Naive thymus-derived CD4-positive, alpha-beta T cell (primary cell): ENCODE measurements at regions not wholly inside any gene's neighbourhood (a gene's known extent, or its start where the extent isn't known, plus 50 kb on each side); places are given as distances from the start of the nearest gene placed in this dataset.

ENCODE experiments used
- ATAC-seq: fragments of 150-1000 bp; cut with Tn5 transposase; 2 replicates; pipeline ENCODE4 v1.10.0; 2021; ENCODE audit warnings: mild to moderate bottlenecking, moderate library complexity
- CTCF ChIA-PET: fragments of 350-600 bp; sonication (Branson Sonifier 250); formaldehyde crosslinking; loops from one replicate; lab custom pipeline; 2021; ENCODE audit warnings: antibody characterized with exemption; lab: Charles Lee
- POLR2A ChIA-PET: fragments of 350-600 bp; sonication (Branson Sonifier 250); formaldehyde crosslinking; loops from one replicate; lab custom pipeline; 2021; ENCODE audit warnings: antibody characterized with exemption, inconsistent platforms; lab: Charles Lee
- DNase-seq, 9 donors: peaks; one replicate each; pipeline versions ENCODE4 v3.0.0 to v3.0.0-alpha.2; 2020 to 2022; ENCODE audit warnings: mixed read lengths in 1 of 9
- H3K27ac ChIP-seq: one replicate; pipeline ENCODE4 v1.7.0; 2013; ENCODE audit warnings: mild to moderate bottlenecking, low read depth, low read length, moderate library complexity
- H3K27me3 ChIP-seq, 2 donors: one replicate each; pipeline ENCODE4 v1.7.0; 2013; ENCODE audit warnings: low read length in 2 of 2, mild to moderate bottlenecking in 2 of 2, moderate library complexity in 2 of 2; ENCODE audit not compliant: control insufficient read depth in 2 of 2, insufficient read depth in 2 of 2
- H3K36me3 ChIP-seq, 3 experiments: 1 replicate in 2 of 3; 2 replicates in 1 of 3; pipeline ENCODE4 v1.7.0; 2013; ENCODE audit warnings: low read length in 3 of 3, mild to moderate bottlenecking in 3 of 3, moderate library complexity in 1 of 3; ENCODE audit not compliant: insufficient read depth in 3 of 3, control insufficient read depth in 2 of 3
- H3K4me1 ChIP-seq, 2 donors: one replicate each; pipeline ENCODE4 v1.7.0; 2013; ENCODE audit warnings: low read length in 2 of 2, mild to moderate bottlenecking in 2 of 2, moderate library complexity in 1 of 2; ENCODE audit not compliant: control insufficient read depth in 2 of 2, insufficient read depth in 2 of 2
- H3K4me3 ChIP-seq: 2 replicates; pipeline ENCODE4 v1.7.0; 2013; ENCODE audit warnings: mild to moderate bottlenecking, low read length
- H3K9me3 ChIP-seq, 3 experiments: 1 replicate in 2 of 3; 2 replicates in 1 of 3; pipeline ENCODE4 v1.7.0; 2013; ENCODE audit warnings: low read length in 3 of 3; ENCODE audit not compliant: control insufficient read depth in 2 of 3
- H3K27ac Mint-ChIP-seq, 9 donors: one replicate each; pipeline ENCODE4 v1.8.0; 2020 to 2022; ENCODE audit warnings: mixed read lengths in 9 of 9, mild to moderate bottlenecking in 8 of 9, moderate library complexity in 5 of 9, inconsistent platforms in 2 of 9
- H3K27me3 Mint-ChIP-seq, 5 donors: one replicate each; pipeline ENCODE4 v1.8.0; 2021 to 2022; ENCODE audit warnings: mixed read lengths in 5 of 5, mild to moderate bottlenecking in 1 of 5
- H3K36me3 Mint-ChIP-seq, 5 donors: one replicate each; pipeline ENCODE4 v1.8.0; 2020 to 2022; ENCODE audit warnings: mixed read lengths in 5 of 5, mild to moderate bottlenecking in 3 of 5, inconsistent platforms in 1 of 5
- H3K4me1 Mint-ChIP-seq, 7 donors: one replicate each; pipeline ENCODE4 v1.8.0; 2020 to 2022; ENCODE audit warnings: mixed read lengths in 7 of 7, mild to moderate bottlenecking in 3 of 7, inconsistent platforms in 1 of 7
- H3K4me3 Mint-ChIP-seq, 10 donors: one replicate each; pipeline ENCODE4 v1.8.0; 2020 to 2022; ENCODE audit warnings: mild to moderate bottlenecking in 10 of 10, mixed read lengths in 10 of 10, moderate library complexity in 6 of 10, inconsistent platforms in 2 of 10
- H3K9me3 Mint-ChIP-seq, 11 donors: one replicate each; pipeline ENCODE4 v1.8.0; 2020 to 2022; ENCODE audit warnings: mixed read lengths in 11 of 11, mild to moderate bottlenecking in 4 of 11, inconsistent platforms in 1 of 11, moderate library complexity in 1 of 11
- intact Hi-C, 2 donors: fragments of 100-400 bp; cut with micrococcal nuclease; formaldehyde crosslinking; loops; one replicate each; pipeline ENCODE4 v1.15.1; 2023

DNA sequence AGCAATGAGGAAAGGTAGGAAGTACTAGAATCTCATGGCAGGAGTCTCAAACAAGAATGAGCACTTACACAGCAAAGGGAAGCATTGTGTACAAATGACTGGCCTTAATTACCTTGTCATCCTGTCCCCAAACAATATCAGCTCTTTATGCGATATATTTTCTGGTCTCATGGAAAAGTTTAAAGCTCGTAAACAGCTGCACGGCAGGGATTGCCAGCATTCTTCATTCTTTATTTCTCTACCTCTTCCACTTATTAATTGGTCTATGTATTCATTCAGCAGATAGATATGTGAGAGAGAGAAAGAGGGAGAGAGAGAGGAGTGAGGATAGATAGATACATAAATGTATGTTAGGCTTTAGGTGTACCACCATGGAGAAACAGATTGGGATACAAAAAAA is 155.8 kb upstream of the FAT4 start:
- DNase-seq (no peak), ATAC-seq (no peak)
- Histone ChIP-seq H3K9me3 (no peaks in the 10 kb centered on the region), H3K4me3 (no peak overlapping the region), H3K4me1 (no peaks in the 10 kb centered on the region), H3K27ac (no peak overlapping the region), H3K27me3 (no peaks in the 10 kb centered on the region), H3K36me3 (no peaks in the 10 kb centered on the region)
- no peak overlapping the region for H3K4me3 Mint-ChIP-seq
- CTCF ChIA-PET, result no interaction called here
- POLR2A ChIA-PET, result no interaction called here
- H3K4me1 Mint-ChIP-seq, result no peaks in the 10 kb centered on the region
- peaks cover 0 to 11% (median 4%) of the 10 kb centered on the region in 11 donors for H3K9me3 Mint-ChIP-seq
- intact Hi-C loops, result no loop called here
- H3K36me3 Mint-ChIP-seq, result no peaks in the 10 kb centered on the region
- H3K27ac Mint-ChIP-seq, result no peak overlapping the region
- no peaks in the 10 kb centered on the region for H3K27me3 Mint-ChIP-seq

DNA sequence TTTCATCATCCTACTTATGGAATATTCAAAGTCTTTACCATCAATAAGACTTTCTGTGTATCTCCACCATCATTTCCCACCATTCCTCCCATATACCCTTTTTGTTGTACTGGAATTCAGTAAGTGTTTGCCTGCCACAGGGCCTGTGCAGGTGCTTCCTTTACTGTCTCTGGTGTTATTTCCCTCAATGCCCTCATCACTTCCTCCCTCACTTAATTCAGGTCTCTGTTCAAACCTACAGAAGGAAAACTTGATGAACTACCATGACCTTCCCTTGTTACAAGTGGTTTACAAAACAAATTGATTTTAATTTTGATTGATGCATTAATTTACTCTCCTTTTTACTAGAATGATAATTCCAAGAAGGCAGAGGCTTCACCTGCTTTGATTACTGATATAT is 159.5 kb upstream of the FAT4 start:
- Mint-ChIP-seq H3K4me1 (no peaks in the 10 kb centered on the region), H3K27me3 (no peaks in the 10 kb centered on the region), H3K27ac (no peak overlapping the region), H3K36me3 (no peaks in the 10 kb centered on the region), H3K9me3 (peaks cover 0 to 11% (median 3%) of the 10 kb centered on the region in 11 donors), H3K4me3 (no peak overlapping the region)
- ChIA-PET CTCF (no interaction called here), POLR2A (no interaction called here)
- intact Hi-C loops, result no loop called here
- no peak for DNase-seq
- no peaks in the 10 kb centered on the region for H3K27me3 ChIP-seq
- no peak for ATAC-seq
- H3K4me1 ChIP-seq, result no peaks in the 10 kb centered on the region
- no peak overlapping the region for H3K27ac ChIP-seq
- H3K4me3 ChIP-seq, result no peak overlapping the region
- H3K9me3 ChIP-seq, result no peaks in the 10 kb centered on the region
- H3K36me3 ChIP-seq, result no peaks in the 10 kb centered on the region

- H3K4me1 Mint-ChIP-seq, result no peaks in the 10 kb centered on the region
- ChIA-PET CTCF (no interaction called here), POLR2A (no interaction called here)
- no peak overlapping the region for H3K27ac Mint-ChIP-seq
- no peak overlapping the region for H3K4me3 Mint-ChIP-seq
- Histone ChIP-seq H3K36me3 (no peaks in the 10 kb centered on the region), H3K9me3 (no peaks in the 10 kb centered on the region), H3K27ac (no peak overlapping the region), H3K4me3 (no peak overlapping the region), H3K4me1 (no peaks in the 10 kb centered on the region), H3K27me3 (no peaks in the 10 kb centered on the region)
- DNase-seq, result no peak
- H3K27me3 Mint-ChIP-seq, result no peaks in the 10 kb centered on the region
- H3K9me3 Mint-ChIP-seq, result peaks cover 0 to 9% (median 0%) of the 10 kb centered on the region in 11 donors
- intact Hi-C loops, result no loop called here
- H3K36me3 Mint-ChIP-seq, result no peaks in the 10 kb centered on the region
- no peak for ATAC-seq
Measured at GRCh38 chr4:125140966-125141495, 173.7 kb upstream of the FAT4 start.

DNA sequence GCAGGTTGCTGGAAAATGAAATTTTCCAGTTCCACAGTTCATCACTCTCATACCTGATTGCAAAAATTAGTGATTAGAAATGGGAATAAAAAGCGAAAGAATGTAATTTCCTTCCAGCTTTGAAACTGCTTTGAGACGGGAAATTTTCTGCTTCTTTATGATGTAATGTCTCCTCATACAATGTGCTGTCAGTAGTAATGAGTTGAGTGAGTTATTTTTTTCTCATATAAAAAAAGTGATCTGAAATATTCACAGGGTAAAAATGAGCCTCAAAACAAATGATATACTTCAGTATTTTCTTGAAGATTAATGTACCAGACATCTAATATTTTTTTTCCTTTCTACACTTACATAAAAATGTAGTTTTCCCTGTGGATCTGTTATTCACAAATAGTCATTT is 179.1 kb upstream of the FAT4 start:
- DNase-seq (no peak), ATAC-seq (no peak)
- no peaks in the 10 kb centered on the region for H3K36me3 Mint-ChIP-seq
- no peaks in the 10 kb centered on the region for H3K4me1 ChIP-seq
- ChIA-PET POLR2A (no interaction called here), CTCF (no interaction called here)
- no peak overlapping the region for H3K27ac Mint-ChIP-seq
- no peaks in the 10 kb centered on the region for H3K27me3 Mint-ChIP-seq
- H3K4me3 ChIP-seq, result no peak overlapping the region
- no peaks in the 10 kb centered on the region for H3K27me3 ChIP-seq
- H3K27ac ChIP-seq, result no peak overlapping the region
- intact Hi-C loops, result no loop called here
- H3K4me1 Mint-ChIP-seq, result no peaks in the 10 kb centered on the region
- no peaks in the 10 kb centered on the region for H3K36me3 ChIP-seq
- H3K9me3 ChIP-seq, result no peaks in the 10 kb centered on the region
- H3K4me3 Mint-ChIP-seq, result no peak overlapping the region
- H3K9me3 Mint-ChIP-seq, result peaks cover 0 to 12% (median 2%) of the 10 kb centered on the region in 11 donors

- no peaks in the 10 kb centered on the region for H3K9me3 ChIP-seq
- ChIA-PET POLR2A (no interaction called here), CTCF (no interaction called here)
- Mint-ChIP-seq H3K4me1 (no peaks in the 10 kb centered on the region), H3K27me3 (no peaks in the 10 kb centered on the region), H3K36me3 (no peaks in the 10 kb centered on the region), H3K4me3 (no peak overlapping the region), H3K27ac (no peak overlapping the region), H3K9me3 (peaks cover 0 to 8% (median 0%) of the 10 kb centered on the region in 11 donors)
- no peak overlapping the region for H3K27ac ChIP-seq
- ATAC-seq, result no peak
- no peak for DNase-seq
- intact Hi-C loops, result no loop called here
- no peak overlapping the region for H3K4me3 ChIP-seq
- H3K27me3 ChIP-seq, result no peaks in the 10 kb centered on the region
- no peaks in the 10 kb centered on the region for H3K4me1 ChIP-seq
- H3K36me3 ChIP-seq, result no peaks in the 10 kb centered on the region
Measured at GRCh38 chr4:125132729-125133128, 182.0 kb upstream of the FAT4 start.

DNA sequence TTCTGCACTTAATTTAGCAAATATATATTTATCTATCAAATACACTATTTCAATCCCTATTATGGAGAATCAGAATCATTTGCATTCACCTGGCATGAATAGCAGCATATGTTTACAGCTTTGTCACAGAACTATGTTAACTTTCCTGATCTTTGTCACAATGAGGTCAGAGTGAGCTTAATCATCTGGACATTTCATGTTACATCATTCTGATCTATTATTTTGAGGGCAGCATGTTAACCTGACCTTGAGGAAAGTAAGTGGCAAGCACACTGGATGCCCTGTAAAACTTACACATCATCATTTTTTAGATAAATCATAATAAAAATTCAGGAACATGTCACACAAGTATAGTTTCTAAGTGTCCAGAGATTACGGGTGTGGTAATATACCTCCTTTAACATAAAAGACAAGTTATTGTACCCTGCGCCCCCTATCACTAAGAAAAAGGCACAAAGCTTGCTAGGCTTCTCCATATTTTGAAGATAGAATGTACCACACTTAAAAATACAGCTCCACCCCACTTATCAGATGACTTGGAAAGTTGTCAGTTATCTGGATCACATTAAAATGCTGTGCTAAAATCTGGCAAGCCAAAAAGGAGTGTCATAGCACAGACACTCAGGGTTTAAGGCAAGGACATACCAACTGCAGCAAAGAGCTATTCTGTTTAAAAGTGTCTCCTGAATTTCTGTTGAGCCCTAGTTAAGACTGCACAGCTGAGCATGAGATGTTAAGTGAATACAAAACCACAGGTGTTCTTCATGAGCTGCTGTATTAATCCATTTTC is 182.7 kb upstream of the FAT4 start:
- no peak overlapping the region for H3K27ac Mint-ChIP-seq
- H3K27me3 Mint-ChIP-seq, result no peaks in the 10 kb centered on the region
- Histone ChIP-seq H3K27ac (no peak overlapping the region), H3K4me3 (no peak overlapping the region), H3K36me3 (no peaks in the 10 kb centered on the region), H3K27me3 (no peaks in the 10 kb centered on the region), H3K9me3 (no peaks in the 10 kb centered on the region), H3K4me1 (no peaks in the 10 kb centered on the region)
- ChIA-PET CTCF (no interaction called here), POLR2A (no interaction called here)
- no peak overlapping the region for H3K4me3 Mint-ChIP-seq
- intact Hi-C loops, result no loop called here
- ATAC-seq (no peak), DNase-seq (no peak)
- peaks cover 0 to 8% (median 0%) of the 10 kb centered on the region in 11 donors for H3K9me3 Mint-ChIP-seq
- no peaks in the 10 kb centered on the region for H3K4me1 Mint-ChIP-seq
- no peaks in the 10 kb centered on the region for H3K36me3 Mint-ChIP-seq

DNA sequence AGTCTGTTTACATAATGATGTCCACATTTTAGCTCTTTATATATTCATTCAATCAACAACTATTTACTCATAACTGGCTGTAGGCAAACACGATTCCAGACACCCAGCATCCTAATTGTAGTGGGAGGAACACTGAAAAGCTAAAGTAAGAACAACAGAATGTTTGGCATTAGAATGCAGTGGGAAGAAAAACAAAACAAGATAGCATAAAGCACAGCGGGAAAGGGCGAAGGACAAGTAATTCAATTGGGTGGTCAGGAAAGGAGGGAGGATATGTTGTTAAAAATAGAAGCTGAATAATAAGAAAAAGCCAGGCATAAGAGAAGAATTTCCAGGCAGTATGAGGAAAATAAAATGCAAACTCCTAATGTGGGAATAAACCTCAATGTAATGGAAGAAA is 189.5 kb upstream of the FAT4 start:
- no peak overlapping the region for H3K4me3 ChIP-seq
- Mint-ChIP-seq H3K4me3 (no peak overlapping the region), H3K27ac (no peak overlapping the region), H3K4me1 (no peaks in the 10 kb centered on the region), H3K36me3 (no peaks in the 10 kb centered on the region), H3K27me3 (no peaks in the 10 kb centered on the region), H3K9me3 (peaks cover 0 to 10% (median 0%) of the 10 kb centered on the region in 11 donors)
- ChIA-PET POLR2A (no interaction called here), CTCF (no interaction called here)
- H3K27me3 ChIP-seq, result no peaks in the 10 kb centered on the region
- no peaks in the 10 kb centered on the region for H3K9me3 ChIP-seq
- intact Hi-C loops, result no loop called here
- no peak overlapping the region for H3K27ac ChIP-seq
- no peaks in the 10 kb centered on the region for H3K4me1 ChIP-seq
- ATAC-seq (no peak), DNase-seq (no peak)
- no peaks in the 10 kb centered on the region for H3K36me3 ChIP-seq
